ENCODE measurements at regions not wholly inside any gene's neighbourhood (a gene's known extent, or its start where the extent isn't known, plus 50 kb on each side); places are given as distances from the start of the nearest gene placed in this dataset.

DNA sequence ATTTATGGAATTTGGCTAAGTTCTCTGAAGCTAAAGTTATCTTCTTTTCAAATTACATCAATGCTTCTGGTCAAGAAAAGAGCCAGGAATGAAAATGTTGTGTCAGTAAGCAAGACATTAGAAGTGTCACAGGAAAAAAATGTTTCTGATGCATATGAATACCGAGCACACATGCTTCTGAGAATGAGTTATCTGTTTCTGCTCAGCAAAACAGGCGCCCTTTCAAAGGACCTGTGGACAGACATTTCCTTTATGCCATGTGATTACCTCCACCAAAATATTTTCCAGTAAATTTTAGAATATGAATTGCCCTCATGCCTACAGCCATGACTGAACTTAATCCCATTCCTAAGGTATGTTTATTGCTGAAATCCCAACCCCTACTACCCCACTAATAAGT, 55.4 kb upstream of the RNF180 start:
- no peak for DNase-seq

DNA sequence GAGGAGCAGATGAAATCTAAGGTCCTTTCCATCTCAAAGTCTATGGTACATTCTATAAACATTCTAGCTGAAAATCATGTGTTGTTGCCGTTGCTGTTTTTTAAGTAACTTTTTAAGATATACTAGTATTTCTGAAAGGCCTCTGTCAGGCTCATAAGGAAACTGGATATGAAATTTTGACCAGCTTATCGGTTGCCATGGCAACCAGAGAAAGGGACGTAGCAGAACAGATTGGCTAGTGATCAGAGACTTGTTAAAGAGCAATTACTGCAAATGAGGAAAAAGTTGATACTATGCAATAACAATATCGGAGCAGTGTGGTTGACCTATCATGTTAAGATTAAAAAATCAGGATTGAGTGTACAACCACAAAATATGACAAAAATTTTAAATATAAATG, 57.0 kb upstream of the RNF180 start:
- no peak for DNase-seq

DNA sequence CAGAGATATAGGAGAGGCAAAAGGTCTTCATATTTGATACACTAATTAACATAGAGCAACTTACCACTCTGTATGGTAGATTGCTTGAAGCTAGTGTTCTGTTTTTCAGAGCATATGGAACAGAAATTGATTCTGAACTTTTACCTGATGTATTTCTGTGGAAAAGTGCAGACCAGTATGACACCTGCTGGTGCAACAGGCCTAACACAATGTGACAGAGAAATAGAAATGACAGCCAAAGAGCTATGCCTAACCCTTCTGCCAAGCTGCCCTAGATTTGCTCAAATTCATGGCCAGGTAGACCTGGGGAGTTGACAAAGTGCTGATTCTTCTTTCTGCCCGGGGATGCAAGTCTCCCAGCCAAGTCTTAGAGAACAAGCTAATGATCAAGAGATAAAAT, 65.4 kb upstream of the RNF180 start:
- no peak for DNase-seq

DNA sequence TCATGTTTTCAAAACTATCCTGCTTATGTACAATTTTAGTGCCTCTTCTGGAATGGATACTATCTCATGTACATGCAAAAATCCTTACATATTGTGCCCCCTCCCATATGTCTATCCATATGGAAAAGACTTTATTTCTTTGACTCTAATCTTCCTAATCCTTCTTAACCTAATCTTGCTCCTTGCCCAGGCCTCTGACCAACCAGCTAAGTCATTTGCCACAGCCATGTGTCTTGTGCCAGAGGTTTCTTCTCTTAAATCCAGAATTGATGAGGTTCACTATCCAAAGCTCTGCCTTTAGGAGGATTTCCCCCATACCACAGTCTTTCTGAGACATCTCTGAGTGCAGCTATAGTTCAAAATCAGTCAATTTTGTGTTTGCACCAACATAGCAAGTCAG, 68.9 kb upstream of the RNF180 start:
- no peak for DNase-seq

DNA sequence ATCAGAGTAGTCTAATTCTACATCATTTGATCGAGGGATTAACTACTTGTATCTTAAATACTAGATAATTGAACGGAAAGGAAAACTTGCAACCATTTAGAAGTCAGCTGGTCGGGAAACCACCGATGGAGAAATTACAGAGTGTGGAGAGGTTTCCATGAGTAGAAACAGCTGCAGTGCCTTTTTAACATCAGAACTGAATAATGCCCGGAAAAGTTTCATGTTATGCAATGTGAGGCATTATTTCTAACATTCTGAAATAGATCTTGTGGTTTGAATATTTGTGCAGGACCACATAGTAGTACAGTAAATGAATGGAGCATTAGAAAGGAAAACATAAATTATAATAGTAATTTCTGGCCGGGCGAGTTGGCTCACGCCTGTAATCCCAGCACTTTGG, 88.1 kb upstream of the RNF180 start:
- no peak for DNase-seq

DNA sequence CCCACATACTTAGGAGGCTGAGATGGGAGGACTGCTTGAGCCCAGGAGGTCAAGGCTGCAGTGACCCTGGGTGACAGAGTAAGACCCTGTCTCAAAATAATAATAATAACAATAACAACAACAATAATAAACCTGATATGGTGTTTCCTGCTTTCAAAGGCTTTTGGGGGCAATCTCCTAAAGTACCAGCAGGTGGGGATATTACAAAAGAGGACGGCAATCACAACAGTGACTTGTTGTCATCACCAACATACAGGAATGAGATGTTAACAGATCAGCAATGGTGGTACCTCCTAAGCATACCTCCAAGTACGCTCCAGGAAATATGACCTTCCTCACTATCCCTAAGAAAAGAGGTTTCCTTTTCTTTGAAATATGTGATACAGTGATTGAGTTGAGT, 91.1 kb upstream of the RNF180 start:
- DNase-seq, result peak; percentile 31

DNA sequence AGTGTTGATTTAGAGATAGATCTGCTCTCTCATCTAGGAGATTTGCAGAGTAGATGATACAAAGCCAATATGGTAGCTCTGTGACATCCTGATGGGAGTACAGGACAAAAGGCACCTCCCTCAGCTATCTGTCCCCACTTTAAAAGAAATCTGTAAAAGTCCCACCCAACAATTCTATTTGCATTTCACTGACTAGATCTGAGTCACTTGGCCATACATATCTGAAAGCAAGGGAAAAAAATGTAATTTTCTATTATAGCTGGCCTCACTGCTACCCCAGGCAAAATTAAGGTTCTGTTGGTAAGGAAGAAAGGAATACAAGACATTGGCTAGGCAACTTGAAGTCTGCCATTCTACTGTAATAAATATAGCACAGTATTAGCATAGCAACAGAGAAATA, 96.2 kb upstream of the RNF180 start:
- DNase-seq, result no peak

DNA sequence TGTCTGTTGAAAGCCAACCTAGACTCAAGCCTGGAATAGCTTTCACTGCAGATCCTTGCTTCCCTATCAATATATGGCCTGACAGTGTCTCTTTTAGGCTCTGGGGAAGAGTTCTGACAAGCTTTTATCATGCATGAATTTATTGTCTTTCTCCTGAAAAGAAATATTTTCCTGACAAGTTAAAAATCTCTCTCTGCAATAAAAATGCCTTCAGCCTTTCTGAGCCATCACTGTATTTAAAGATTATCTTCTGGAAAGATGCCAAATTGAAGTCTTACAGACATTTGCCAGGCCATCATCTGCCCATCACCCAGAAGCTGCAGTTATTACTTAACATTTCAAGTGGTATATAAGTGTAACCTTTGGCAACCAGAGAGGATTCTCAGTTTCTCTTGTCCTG, 88.1 kb upstream of the HTR1A start:
- no peak for DNase-seq

DNA sequence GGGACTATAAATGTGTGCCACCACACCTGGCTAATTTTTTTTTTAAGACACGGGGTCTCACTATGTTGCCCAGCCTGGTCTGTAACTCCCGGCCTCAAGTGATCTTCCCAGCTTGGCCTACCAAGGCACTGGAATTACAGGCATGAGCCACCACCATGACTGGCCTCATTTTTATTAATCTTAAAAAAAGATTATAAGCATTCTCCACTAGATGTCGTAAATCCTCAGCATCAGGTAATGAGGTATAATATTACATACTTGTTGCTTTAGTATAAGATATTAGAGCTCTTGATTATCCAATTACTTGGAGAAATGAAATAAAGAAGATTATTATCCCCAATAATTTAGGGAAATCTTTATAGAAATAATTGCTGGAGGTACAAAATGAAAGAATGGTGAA, 78.2 kb upstream of the HTR1A start:
- DNase-seq, result no peak

DNA sequence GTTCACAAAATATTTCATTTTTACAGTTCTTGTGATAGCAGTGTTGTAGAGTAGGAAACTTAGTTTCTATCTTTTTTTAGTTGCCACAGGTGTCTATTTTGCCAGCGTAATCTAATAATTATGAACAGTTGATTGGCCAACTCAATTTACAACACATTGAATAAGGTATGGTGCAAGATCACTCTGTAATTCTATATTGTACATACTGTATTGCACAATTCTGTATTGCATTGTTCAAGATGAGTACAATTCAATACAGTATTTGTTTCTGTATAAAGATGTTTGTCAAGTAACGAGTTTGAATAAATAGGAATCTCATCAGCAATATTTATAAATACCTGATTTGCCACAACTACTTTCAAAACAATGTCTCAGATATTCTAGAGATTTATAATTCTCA, 64.2 kb upstream of the HTR1A start:
- no peak for DNase-seq

DNA sequence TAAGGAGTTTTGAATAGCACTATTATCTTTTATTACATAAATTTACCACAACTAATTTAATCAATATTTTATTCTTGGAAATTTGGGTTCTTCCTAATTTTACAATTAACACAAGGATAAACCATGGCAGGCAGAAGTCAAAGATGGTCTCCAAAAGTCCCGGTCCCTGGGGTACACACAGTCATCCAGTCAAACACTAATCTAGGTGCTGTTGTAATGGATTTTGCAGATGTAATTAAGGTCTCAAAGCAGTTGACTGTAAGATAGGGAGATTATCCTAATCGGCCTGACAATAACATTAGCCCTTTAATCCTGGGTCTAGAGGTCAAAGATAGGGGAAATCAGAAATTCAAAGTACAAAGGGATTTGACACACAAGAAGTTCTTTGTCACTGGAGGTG, 57.5 kb upstream of the HTR1A start:
- no peak for DNase-seq

DNA sequence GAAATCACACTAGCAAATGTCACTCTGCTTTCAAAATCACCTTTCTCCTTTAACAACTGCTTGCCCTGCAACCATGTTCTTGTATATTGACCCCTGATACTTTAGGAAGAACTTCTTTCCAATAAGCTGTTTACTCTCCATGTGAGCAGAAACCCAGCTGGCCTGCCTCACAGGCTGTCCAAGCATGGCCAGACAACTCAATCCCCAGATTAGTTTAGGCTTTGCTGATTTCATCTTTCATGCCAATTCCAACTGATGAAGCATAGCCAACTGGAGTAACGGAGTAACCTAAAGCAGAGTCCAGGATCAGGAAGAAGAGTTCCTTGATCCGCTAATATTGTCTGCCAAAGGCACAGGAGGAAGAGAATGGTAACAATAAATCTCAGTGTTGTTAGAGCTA, 56.7 kb upstream of the HTR1A start:
- DNase-seq, result no peak

DNA sequence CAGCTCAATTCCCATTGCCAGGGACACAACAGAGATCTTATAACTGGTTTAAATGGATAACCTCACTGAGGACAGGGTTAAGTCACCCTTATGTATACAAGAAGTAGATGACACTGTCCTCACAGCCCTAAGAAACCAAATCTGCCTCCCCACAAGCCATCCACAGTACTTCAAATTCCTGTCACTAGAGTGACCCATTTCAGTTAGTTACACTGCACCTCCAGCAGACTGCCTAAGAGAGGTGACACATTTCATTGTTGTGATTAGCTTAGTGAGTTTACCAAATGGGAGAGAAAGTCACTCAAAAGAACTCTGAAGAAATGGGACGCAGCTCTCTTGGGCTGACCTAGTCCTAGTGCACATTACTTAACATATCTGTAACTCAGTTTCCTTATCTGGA, 53.6 kb upstream of the HTR1A start:
- DNase-seq, result no peak
